ENCODE measurements at regions not wholly inside any gene's neighbourhood (a gene's known extent, or its start where the extent isn't known, plus 50 kb on each side); places are given as distances from the start of the nearest gene placed in this dataset.

GRCh38 chr7:356087-356486 is 66.1 kb downstream of the FOXL3 start:
- intact Hi-C loops (cut with DNase I; ENCODE audit: low total_unique reads) (loop anchor here (10.0 kb wide), 1 partner anchor 59 kb away; no protein-coding TSS in a partner anchor), in situ Hi-C loops (cut with MboI; ENCODE audit: low pct_ligation_motif_present in 1 of 4, low pct_unique_long_range_greater_than_20kb in 1 of 4, low sequenced_read_pairs in 3 of 4) (no loop called here)
- no peaks in the 10 kb centered on the region for H3K9me3 ChIP-seq
- DNase-seq = no peak
- no peak overlapping the region for H3K27ac ChIP-seq
- TF ChIP-seq POLR2AphosphoS5 (IDR thresholded peaks at IDR 0.05) = no peak
- no peak for TF ChIP-seq CTCF (IDR thresholded peaks at IDR 0.05)
- TF ChIP-seq POLR2A (IDR thresholded peaks at IDR 0.05) = no peak
- TF ChIP-seq EP300 (IDR thresholded peaks at IDR 0.05; ENCODE audit: low read depth) = no peak
- H3K36me3 ChIP-seq = no peaks in the 10 kb centered on the region
- H3K4me1 ChIP-seq = no peaks in the 10 kb centered on the region
- peaks cover 20% of the 10 kb centered on the region for H3K27me3 ChIP-seq
- 80 to 82% methylated on average over 3 to 5 of the region's 5 CpGs for WGBS, 2 donors (ENCODE audit: low coverage in 1 of 2)
- H3K4me3 ChIP-seq = no peak overlapping the region

- intact Hi-C loops (cut with DNase I; ENCODE audit: low total_unique reads) = loop anchor here (10.0 kb wide), 1 partner anchor 58 kb away; no protein-coding TSS in a partner anchor
- Histone ChIP-seq H3K36me3 (no peaks in the 10 kb centered on the region), H3K4me1 (peaks cover 0 to 2% (median under 1%) of the 10 kb centered on the region in 4 donors), H3K4me3 (no peak overlapping the region), H3K27ac (no peak overlapping the region), H3K9me3 (no peaks in the 10 kb centered on the region), H3K27me3 (peaks cover 20% of the 10 kb centered on the region)
- TF ChIP-seq CTCF (IDR thresholded peaks at IDR 0.05) (no peak), POLR2AphosphoS5 (IDR thresholded peaks at IDR 0.05) (no peak), POLR2A (IDR thresholded peaks at IDR 0.05) (no peak), EP300 (IDR thresholded peaks at IDR 0.05; ENCODE audit: low read depth) (no peak)
- in situ Hi-C loops (cut with MboI; ENCODE audit: low pct_ligation_motif_present in 1 of 4, low pct_unique_long_range_greater_than_20kb in 1 of 4, low sequenced_read_pairs in 3 of 4) = no loop called here
- 83 to 100% methylated on average over 1 to 16 of the region's 24 CpGs for WGBS, 2 donors (ENCODE audit: low coverage in 1 of 2)
- DNase-seq = no peak
Measured at GRCh38 chr7:356691-357462, 66.9 kb downstream of the FOXL3 start.

- Histone ChIP-seq H3K4me3 (no peak overlapping the region), H3K4me1 (peaks cover 0 to 10% (median 3%) of the 10 kb centered on the region in 4 donors), H3K9me3 (no peaks in the 10 kb centered on the region), H3K36me3 (no peaks in the 10 kb centered on the region), H3K27me3 (peaks cover 20% of the 10 kb centered on the region), H3K27ac (no peak overlapping the region)
- DNase-seq = no peak
- intact Hi-C loops (cut with DNase I; ENCODE audit: low total_unique reads) (loop anchor here (10.0 kb wide), 1 partner anchor 57 kb away; no protein-coding TSS in a partner anchor), in situ Hi-C loops (cut with MboI; ENCODE audit: low pct_ligation_motif_present in 1 of 4, low pct_unique_long_range_greater_than_20kb in 1 of 4, low sequenced_read_pairs in 3 of 4) (no loop called here)
- WGBS, 2 donors (ENCODE audit: low coverage in 1 of 2) = 76 to 80% methylated on average over 3 to 12 of the region's 12 CpGs
- no peak for TF ChIP-seq EP300 (IDR thresholded peaks at IDR 0.05; ENCODE audit: low read depth)
- TF ChIP-seq POLR2AphosphoS5 (IDR thresholded peaks at IDR 0.05) = no peak
- TF ChIP-seq CTCF (IDR thresholded peaks at IDR 0.05) = no peak
Measured at GRCh38 chr7:357531-358209, 67.7 kb downstream of the FOXL3 start.

GRCh38 chr7:358352-358751 is 68.4 kb downstream of the FOXL3 start:
- Histone ChIP-seq H3K4me3 (no peak overlapping the region), H3K36me3 (no peaks in the 10 kb centered on the region), H3K4me1 (peaks cover 0 to 11% (median 3%) of the 10 kb centered on the region in 4 donors), H3K27me3 (peaks cover 20% of the 10 kb centered on the region), H3K9me3 (no peaks in the 10 kb centered on the region), H3K27ac (no peak overlapping the region)
- TF ChIP-seq EP300 (IDR thresholded peaks at IDR 0.05; ENCODE audit: low read depth) = no peak
- TF ChIP-seq POLR2A (IDR thresholded peaks at IDR 0.05) = no peak
- TF ChIP-seq POLR2AphosphoS5 (IDR thresholded peaks at IDR 0.05) = no peak
- TF ChIP-seq CTCF (IDR thresholded peaks at IDR 0.05) = no peak
- intact Hi-C loops (cut with DNase I; ENCODE audit: low total_unique reads) = loop anchor here (10.0 kb wide), 1 partner anchor 56 kb away; no protein-coding TSS in a partner anchor
- DNase-seq = no peak
- in situ Hi-C loops (cut with MboI; ENCODE audit: low pct_ligation_motif_present in 1 of 4, low pct_unique_long_range_greater_than_20kb in 1 of 4, low sequenced_read_pairs in 3 of 4) = no loop called here
- WGBS, 2 donors (ENCODE audit: low coverage in 1 of 2) = 83% methylated on average over 1 of the region's 1 CpG; no CpG with 5 or more reads in 1 of the 2 donors

Measured in transverse colon (tissue), 4 donors.